NCI-H1417 (cell line): ENCODE measurements at regions not wholly inside any gene's neighbourhood (a gene's known extent, or its start where the extent isn't known, plus 50 kb on each side); places are given as distances from the start of the nearest gene placed in this dataset.

ENCODE experiments used
- DNase-seq, 3 experiments: peaks; one replicate each; lab custom pipeline; 2025; lab: John Stamatoyannopoulos, UW

- DNase-seq = no peak
Measured at GRCh38 chr14:101481557-101481956, 79.7 kb upstream of the DIO3 start.

- DNase-seq = no peak
Measured at GRCh38 chr14:101482066-101482465, 79.2 kb upstream of the DIO3 start.

GRCh38 chr14:101483829-101484228 is 77.5 kb upstream of the DIO3 start:
- DNase-seq = no peak

DNA sequence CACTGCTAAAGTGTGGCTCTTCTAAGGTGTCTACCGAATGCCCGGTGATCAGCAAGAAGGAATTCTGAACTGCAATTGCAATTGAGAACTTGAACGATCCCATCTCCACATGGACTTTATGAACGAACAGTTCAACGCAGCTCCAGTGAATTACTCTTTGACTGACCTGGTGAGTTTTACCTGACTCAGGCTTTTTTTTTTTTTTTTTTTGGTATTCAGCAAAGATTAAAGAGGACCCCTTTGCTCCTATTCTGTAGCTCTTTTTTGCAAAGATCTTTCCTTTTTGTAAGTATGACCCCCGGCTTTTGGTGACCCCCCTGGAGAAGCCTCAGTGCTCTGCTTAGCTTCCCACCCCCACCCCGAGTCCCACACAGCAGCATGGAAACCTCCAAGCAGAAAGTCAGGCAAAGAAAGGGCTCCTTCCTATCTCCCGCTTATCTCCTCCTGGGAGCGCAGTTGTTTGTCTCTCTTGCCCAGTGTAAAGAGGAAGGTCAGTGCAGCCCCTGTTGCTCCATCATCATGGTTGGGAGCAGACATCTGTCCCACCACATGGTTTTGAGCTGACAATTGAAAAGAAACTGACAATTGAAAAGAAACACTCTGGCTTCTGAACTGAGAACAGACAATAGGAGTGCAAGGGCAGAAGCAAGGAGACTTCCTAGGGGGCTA is 72.1 kb upstream of the DIO3 start:
- DNase-seq = no peak

- DNase-seq = no peak
Measured at GRCh38 chr14:101490771-101491170, 70.5 kb upstream of the DIO3 start.

DNA sequence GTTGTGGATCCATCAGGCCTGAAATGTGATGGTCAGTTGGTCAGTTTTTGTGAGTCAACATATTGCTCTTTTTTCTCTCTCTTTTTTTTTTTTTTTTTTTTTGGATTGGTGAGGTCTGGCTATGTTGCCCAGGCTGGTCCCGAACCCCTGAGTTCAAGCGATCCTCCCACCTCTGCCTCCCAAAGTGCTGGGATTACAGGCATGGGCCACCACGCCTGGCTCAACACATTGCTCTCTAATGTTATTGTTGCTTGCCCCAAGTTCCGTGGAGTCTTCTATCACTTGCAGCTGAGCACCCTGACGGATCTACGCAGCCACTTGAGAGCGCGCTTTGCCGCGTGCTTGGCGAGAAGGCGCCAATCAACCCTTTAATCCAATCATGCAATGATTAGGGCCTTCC is 69.5 kb upstream of the DIO3 start:
- no peak for DNase-seq

- no peak for DNase-seq
Measured at GRCh38 chr14:101492716-101493115, 68.6 kb upstream of the DIO3 start.

DNA sequence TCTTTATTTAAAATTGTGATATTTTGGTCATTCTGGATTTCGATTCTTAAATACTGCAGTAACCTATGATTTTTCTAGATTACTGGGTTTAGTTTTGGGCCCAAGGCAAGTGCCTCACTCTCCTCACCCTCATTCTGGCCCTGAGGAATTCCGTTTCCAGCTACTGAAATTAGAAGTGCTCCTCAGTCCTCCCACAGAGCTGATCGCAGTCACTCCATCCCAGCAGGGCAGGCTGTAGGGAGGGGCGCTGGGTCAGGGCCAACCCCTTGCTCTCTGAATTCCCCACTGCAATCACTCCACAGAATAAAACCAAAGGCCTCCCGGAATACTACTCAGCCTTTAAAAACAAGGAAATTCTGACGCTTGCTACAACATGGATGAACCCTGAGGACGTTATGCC is 66.5 kb upstream of the DIO3 start:
- no peak for DNase-seq

GRCh38 chr14:101495284-101495683 is 66.0 kb upstream of the DIO3 start:
- DNase-seq = no peak

- DNase-seq = no peak
Measured at GRCh38 chr14:101495827-101496775, 65.2 kb upstream of the DIO3 start.

GRCh38 chr14:101496776-101497683 is 64.3 kb upstream of the DIO3 start:
- no peak for DNase-seq

GRCh38 chr14:101497684-101498525 is 63.4 kb upstream of the DIO3 start:
- DNase-seq = no peak

DNA sequence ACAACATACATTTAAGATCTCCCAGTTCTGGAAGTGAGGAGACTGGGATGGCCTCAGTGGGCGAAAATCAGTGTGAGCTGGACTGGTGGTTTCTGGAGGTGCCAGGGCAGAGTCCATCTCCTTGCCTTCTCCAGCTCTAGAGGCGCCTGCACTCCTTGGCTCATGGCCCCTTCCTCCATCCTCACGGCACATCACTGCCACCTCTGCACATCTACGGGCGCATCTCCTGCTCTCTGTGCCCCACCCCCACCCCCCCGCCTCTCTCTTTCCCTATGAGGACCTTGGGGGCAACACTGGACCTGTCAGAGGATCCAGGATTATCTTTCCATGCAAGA is 62.8 kb upstream of the DIO3 start:
- no peak for DNase-seq

GRCh38 chr14:101499080-101499479 is 62.2 kb upstream of the DIO3 start:
- no peak for DNase-seq

DNA sequence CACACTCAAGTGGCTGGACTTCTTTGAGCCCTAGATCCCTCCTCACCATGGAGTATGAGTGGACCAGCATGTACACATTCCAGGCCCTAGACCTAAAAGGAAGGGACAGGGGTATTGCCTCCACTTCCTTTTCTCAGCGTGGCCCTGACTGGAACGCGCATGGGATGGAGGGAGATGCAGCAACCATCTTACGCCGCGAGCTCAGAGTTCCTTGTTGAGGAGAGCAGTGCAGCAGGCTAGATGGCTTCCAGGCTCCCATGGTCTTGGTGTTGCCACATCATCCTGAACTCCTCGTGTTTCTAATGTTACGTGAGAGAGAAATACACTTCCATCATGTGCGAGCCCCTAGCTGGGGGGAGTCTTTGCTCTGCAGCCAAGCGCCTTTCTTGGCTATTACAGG is 61.8 kb upstream of the DIO3 start:
- DNase-seq = no peak

DNA sequence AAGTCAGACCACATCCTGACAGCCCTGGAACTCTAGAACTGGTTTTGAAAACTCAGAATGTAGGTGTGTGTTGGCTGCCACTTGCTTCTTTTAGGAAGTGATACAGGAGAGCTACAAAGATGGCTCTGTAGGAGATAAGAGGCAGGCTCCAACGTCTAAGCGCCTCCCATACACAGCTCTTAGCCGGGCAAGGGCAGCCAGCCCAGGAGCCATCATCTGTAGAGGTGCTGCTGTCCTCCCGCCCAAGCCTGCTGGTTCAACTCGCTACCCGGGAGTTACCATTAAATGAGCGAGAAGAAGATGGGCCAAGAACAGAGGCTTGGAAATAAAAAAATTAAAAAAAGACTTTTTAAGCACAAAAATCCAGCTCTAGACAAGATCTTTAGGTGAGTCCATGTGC is 61.2 kb upstream of the DIO3 start:
- no peak for DNase-seq

DNA sequence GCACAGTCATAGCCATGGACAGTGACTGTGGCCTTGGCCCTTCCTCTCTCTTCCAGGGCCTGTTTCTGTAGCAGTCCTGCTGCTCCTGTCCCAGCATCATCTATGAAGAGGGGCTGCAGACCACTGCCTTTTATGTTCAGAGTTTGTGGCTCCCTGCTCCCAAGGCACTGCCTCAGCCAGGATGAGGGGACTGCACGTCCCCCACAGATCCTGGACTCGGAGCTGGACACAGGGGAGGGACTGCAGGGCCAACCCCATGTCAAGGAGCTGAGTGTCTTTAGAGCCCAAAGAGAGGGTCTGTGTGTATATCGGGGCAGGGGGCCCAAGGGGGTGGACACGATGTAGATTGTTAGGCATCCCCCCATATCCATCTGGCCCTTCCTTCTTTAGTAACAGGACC is 60.6 kb upstream of the DIO3 start:
- no peak for DNase-seq

- DNase-seq = peak in 1 of 3 experiments; percentile 58
Measured at GRCh38 chr14:101501341-101501740, 60.0 kb upstream of the DIO3 start.

DNA sequence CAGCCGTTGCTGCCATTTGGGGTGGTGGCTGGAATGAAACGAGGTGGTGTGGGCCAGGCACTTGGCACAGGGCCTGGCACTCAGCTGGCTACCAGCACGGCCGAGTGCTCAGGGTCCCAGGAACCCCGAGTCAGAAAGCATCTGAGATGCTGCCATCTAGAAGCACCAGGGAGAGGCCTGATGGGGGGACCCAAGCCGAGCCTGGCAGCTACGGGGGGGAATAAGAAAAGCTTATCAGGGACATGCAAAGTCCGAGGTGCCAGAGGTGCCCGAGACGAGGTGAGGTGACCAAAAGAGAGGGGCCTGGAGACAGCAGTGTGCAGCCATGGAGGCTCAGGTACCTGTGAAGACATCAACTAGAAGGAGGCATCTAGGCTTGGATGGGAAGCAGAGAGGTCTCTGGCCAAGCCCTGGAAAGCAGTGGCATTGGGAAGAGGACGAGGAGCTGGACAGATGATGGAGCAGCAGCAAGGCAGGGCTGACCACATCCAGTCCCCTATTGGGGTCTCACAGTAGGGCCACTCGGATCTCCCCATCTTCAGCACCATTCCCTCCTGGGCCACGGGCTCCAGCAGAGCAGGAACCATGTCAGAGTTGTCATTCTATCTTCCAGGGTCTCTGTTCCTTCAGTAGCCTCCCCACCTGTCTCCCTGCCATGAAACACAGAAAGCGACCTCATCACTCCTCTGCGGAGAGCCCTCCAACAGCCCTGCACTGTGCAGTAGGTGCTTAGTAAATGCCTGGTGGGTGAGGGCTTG is 59.3 kb upstream of the DIO3 start:
- DNase-seq = no peak

DNA sequence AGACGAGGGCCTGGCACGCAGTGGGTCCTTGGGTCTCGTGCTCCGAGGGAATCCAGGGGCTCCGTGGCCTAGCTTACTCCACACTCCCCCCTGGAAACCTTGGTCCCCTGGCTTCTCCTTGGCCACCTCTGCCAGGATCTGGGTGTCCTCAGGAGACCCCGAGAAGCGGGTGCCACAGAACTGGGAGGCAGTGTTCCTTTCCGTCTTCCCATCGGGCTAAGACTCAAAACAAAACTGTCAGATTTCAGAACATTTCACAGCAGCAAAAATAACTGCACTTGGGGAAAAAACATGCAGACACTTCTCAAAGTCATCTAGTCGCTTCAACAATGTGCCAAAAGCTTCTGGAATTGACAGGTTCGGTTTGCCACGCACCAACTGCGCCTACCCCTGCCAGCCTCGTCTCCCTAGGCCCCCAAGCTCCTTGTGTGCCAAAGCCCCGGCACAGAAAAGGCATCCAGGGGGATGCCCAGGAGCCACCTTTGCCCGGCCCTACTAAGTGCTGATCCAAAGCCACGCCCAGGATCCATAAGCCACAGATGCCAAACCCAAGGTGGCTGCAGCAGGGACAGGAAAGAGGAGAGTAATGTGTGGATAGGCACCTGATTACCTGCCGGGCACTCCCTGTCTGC is 58.4 kb upstream of the DIO3 start:
- DNase-seq = no peak
